ENCODE measurements at regions not wholly inside any gene's neighbourhood (a gene's known extent, or its start where the extent isn't known, plus 50 kb on each side); places are given as distances from the start of the nearest gene placed in this dataset.
"Not testable (repeated sequence)": the region's sequence is repeated elsewhere in the genome, so short reads cannot be mapped to it uniquely, and the experiment has no call there.

DNA sequence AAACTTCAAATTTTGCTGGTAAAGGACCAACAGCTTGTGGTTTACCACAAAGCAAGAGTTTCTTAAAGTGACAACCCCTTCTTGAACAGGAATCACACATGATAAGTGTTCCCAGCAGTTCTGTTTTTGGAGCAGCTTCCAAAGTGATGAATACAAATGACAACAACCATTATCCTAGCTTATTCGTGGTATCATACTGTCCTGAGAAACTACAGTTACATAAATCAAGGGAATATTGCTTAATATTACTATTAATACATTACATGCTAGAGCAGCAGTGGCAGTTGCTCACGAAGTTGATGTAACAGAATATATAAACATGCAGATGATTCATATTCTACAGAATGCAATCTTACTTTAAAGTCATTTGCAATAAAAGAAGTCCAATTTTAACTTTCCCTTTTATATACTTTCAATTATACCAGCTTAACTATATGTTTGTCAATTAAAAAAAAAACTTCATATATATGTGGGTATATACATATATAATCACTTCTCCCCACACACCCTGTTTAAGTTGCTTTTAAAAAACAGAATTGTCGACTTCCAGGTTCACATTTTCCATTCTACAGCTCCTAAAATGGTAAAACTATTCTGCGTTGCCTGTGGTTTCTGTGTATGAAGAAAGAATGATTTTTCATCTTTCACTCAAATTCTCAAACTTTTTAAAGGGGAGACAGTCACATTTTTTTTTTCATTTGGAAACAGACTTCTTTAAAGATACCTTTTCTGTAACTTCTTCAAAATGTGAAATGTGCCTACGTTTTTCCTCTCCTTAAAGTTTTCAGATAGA, 713.6 kb downstream of the TDRD15 start:
- Histone ChIP-seq H3K36me3 (ENCODE audit: control insufficient read depth, insufficient read depth, low read length) (no peaks in the 10 kb centered on the region), H3K4me3 (replicated peaks; ENCODE audit: low read depth, low read length) (no peak overlapping the region), H3K27me3 (replicated peaks; ENCODE audit: control insufficient read depth, insufficient read depth, low read length) (no peaks in the 10 kb centered on the region)
- TF ChIP-seq CTCF (IDR thresholded peaks at IDR 0.05; ENCODE audit: insufficient read depth, low read length, poor library complexity, severe bottlenecking) = no peak
- no peak for DNase-seq (ENCODE audit: extremely low read depth, insufficient read length)

DNA sequence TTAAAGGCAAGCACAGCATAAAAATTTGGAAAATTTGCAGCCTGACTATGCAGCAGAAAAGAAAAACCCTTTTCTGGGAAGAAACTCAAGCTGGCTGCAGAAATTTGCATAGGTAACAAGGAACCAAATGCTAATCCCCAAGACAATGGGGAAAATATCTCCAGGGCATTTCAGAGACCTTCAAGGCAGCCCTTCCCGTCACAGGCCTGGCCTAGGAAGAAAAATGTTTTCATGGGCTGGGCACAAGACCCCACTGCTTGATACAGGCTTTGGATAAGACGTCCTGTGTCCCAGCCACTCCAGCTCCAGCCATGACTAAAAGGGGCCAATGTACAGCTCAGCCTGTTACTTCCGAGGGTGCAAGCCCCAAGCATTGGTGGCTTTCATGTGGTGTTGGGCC, 717.6 kb downstream of the TDRD15 start:
- H3K27me3 ChIP-seq (replicated peaks; ENCODE audit: control insufficient read depth, insufficient read depth, low read length) = no peaks in the 10 kb centered on the region
- H3K4me3 ChIP-seq (replicated peaks; ENCODE audit: low read depth, low read length) = no peak overlapping the region
- no peak for DNase-seq (ENCODE audit: extremely low read depth, insufficient read length)
- TF ChIP-seq CTCF (IDR thresholded peaks at IDR 0.05; ENCODE audit: insufficient read depth, low read length, poor library complexity, severe bottlenecking) = no peak
- no peaks in the 10 kb centered on the region for H3K36me3 ChIP-seq (ENCODE audit: control insufficient read depth, insufficient read depth, low read length)

DNA sequence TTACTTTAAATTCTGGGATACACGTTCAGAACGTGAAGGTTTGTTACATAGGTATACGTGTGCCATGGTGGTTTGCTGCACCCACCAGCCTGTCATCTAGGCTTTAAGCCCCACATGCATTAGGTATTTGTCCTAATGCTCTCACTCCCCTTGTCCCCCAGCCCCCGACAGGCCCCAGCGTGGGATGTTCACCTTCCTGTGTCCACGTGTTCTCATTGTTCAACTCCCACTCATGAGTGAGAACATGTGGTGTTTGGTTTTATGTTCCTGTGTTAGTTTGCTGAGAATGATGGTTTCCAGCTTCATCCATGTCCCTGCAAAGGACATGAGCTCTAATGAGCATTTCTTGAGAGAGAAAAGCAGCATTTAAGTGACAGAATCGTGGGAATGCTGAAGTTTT, 726.6 kb downstream of the TDRD15 start:
- not testable (repeated sequence) for H3K27me3 ChIP-seq (replicated peaks; ENCODE audit: control insufficient read depth, insufficient read depth, low read length); H3K4me3 ChIP-seq (replicated peaks; ENCODE audit: low read depth, low read length); H3K36me3 ChIP-seq (ENCODE audit: control insufficient read depth, insufficient read depth, low read length); DNase-seq (ENCODE audit: extremely low read depth, insufficient read length)

DNA sequence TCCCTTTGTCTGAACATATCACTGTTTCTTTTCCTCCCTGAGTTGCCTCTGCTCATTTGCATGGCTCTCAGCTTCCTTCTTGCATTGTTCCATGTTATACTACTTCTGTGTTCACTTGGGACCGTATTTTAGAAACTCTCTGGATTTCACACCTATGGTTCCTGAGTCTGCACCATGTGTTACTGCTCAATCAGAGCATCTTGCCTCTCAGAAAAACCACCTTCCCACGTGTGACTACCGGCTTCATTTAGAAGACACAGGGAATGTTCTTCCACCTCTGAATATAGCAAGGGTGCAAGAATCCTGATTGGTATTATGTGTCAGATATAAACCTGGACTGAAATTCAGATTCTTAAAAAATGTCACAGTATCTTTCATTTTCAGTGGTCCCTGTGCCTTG, 731.2 kb downstream of the TDRD15 start:
- H3K4me3 ChIP-seq (replicated peaks; ENCODE audit: low read depth, low read length) = no peak overlapping the region
- no peaks in the 10 kb centered on the region for H3K27me3 ChIP-seq (replicated peaks; ENCODE audit: control insufficient read depth, insufficient read depth, low read length)

GRCh38 chr2:21856708-21857107, 732.9 kb downstream of the TDRD15 start:
- Histone ChIP-seq H3K27me3 (replicated peaks; ENCODE audit: control insufficient read depth, insufficient read depth, low read length) (no peaks in the 10 kb centered on the region), H3K36me3 (ENCODE audit: control insufficient read depth, insufficient read depth, low read length) (no peaks in the 10 kb centered on the region), H3K4me3 (replicated peaks; ENCODE audit: low read depth, low read length) (no peak overlapping the region)
- TF ChIP-seq CTCF (IDR thresholded peaks at IDR 0.05; ENCODE audit: insufficient read depth, low read length, poor library complexity, severe bottlenecking) = no peak
- DNase-seq (ENCODE audit: extremely low read depth, insufficient read length) = no peak

More for the DNA sequence above, 731.2 kb downstream of the TDRD15 start:
- H3K36me3 ChIP-seq (ENCODE audit: control insufficient read depth, insufficient read depth, low read length) = no peaks in the 10 kb centered on the region
- DNase-seq (ENCODE audit: extremely low read depth, insufficient read length) = no peak
- no peak for TF ChIP-seq CTCF (IDR thresholded peaks at IDR 0.05; ENCODE audit: insufficient read depth, low read length, poor library complexity, severe bottlenecking)

GRCh38 chr2:21860907-21861306, 737.1 kb downstream of the TDRD15 start:
- Histone ChIP-seq H3K27me3 (replicated peaks; ENCODE audit: control insufficient read depth, insufficient read depth, low read length) (no peaks in the 10 kb centered on the region), H3K36me3 (ENCODE audit: control insufficient read depth, insufficient read depth, low read length) (no peaks in the 10 kb centered on the region), H3K4me3 (replicated peaks; ENCODE audit: low read depth, low read length) (no peak overlapping the region)
- DNase-seq (ENCODE audit: extremely low read depth, insufficient read length) = no peak
- TF ChIP-seq CTCF (IDR thresholded peaks at IDR 0.05; ENCODE audit: insufficient read depth, low read length, poor library complexity, severe bottlenecking) = no peak
